Panc1 (cell line): ENCODE measurements at regions not wholly inside any gene's neighbourhood (a gene's known extent, or its start where the extent isn't known, plus 50 kb on each side); places are given as distances from the start of the nearest gene placed in this dataset.

Experiments used
- ATAC-seq: fragments of 200-7000 bp; cut with Tn5 transposase; 2 replicates; pipeline ENCODE4 v1.9.1; 2020; ENCODE audit warnings: mild to moderate bottlenecking, moderate library complexity
- BruUV-seq: library from RNA; stranded (reverse); fragments of 400-500 nt; replicated peaks from 2 replicates; lab custom pipeline; 2021; lab: Mats Ljungman, UMichigan
- CTCF ChIA-PET: fragments of 300-600 bp; sonication (Branson Sonifier 250); formaldehyde crosslinking; loops from one replicate; lab custom pipeline; 2022; ENCODE audit warnings: antibody characterized with exemption; lab: Charles Lee
- POLR2A ChIA-PET: fragments of 300-600 bp; sonication (Branson Sonifier 250); formaldehyde crosslinking; loops from one replicate; lab custom pipeline; 2022; ENCODE audit warnings: antibody characterized with exemption; lab: Charles Lee
- DNase-seq: peaks from one replicate; pipeline ENCODE4 v3.0.0-alpha.2; 2010; ENCODE audit warnings: low read depth, low spot score
- H3K27ac ChIP-seq: 2 replicates; pipeline ENCODE4 v1.5.1; 2011; ENCODE audit warnings: mild to moderate bottlenecking, low read length, inconsistent platforms
- H3K27me3 ChIP-seq: fragments of 200-500 bp; sonication (Bioruptor generic); 2 replicates; pipeline ENCODE4 v1.6.0; 2014; ENCODE audit warnings: low read length, inconsistent platforms; ENCODE audit not compliant: control insufficient read depth, insufficient read depth
- H3K36me3 ChIP-seq: fragments of 200-500 bp; sonication (Bioruptor generic); 2 replicates; pipeline ENCODE4 v1.5.1; 2014; ENCODE audit warnings: inconsistent platforms, mild to moderate bottlenecking, low read length, moderate library complexity; ENCODE audit not compliant: control insufficient read depth, insufficient read depth
- H3K4me1 ChIP-seq: 2 replicates; pipeline ENCODE4 v1.5.1; 2011; ENCODE audit warnings: inconsistent platforms, mild to moderate bottlenecking, low read length, moderate library complexity; ENCODE audit not compliant: control insufficient read depth, insufficient read depth
- H3K4me3 ChIP-seq, 2 experiments: 2 replicates each; pipeline ENCODE4 v1.5.1; 2011 to 2012; ENCODE audit warnings: low read depth in 2 of 2, low read length in 2 of 2, mild to moderate bottlenecking in 2 of 2, inconsistent platforms in 1 of 2, moderate library complexity in 1 of 2
- H3K9me3 ChIP-seq: fragments of 200-500 bp; sonication (Bioruptor generic); 2 replicates; pipeline ENCODE4 v1.5.1; 2014; ENCODE audit warnings: low read depth, mild to moderate bottlenecking, inconsistent platforms, low read length, moderate library complexity; ENCODE audit not compliant: control insufficient read depth, insufficient read depth
- POLR2AphosphoS5 ChIP-seq: IDR thresholded peaks from 2 replicates; pipeline ENCODE4 v1.6.1; 2012; ENCODE audit warnings: mild to moderate bottlenecking, low read depth, low read length, moderate library complexity
- SIN3A ChIP-seq: IDR thresholded peaks from 2 replicates; pipeline ENCODE4 v1.6.1; 2012; ENCODE audit warnings: low read depth, mild to moderate bottlenecking, low read length, moderate library complexity, borderline replicate concordance; ENCODE audit not compliant: insufficient read depth
- TCF7L2 ChIP-seq: IDR thresholded peaks from 2 replicates; pipeline ENCODE4 v1.6.1; 2011; ENCODE audit warnings: mild to moderate bottlenecking, low read depth, low read length, inconsistent platforms
- in situ Hi-C: cut with HindIII; loops from 2 replicates; pipeline ENCODE4 v1.10.0; 2016; ENCODE audit warnings: low sequenced_read_pairs, low pct_unique_long_range_greater_than_20kb
- intact Hi-C: fragments of 100-400 bp; cut with micrococcal nuclease; formaldehyde crosslinking; loops from one replicate; pipeline ENCODE4 v1.10.0; 2022; ENCODE audit not compliant: unreplicated experiment
- TF ChIP-seq, protein P1 (sequence below), 2 experiments: IDR thresholded peaks; 2 replicates each; pipeline ENCODE4 v1.6.1; 2011 to 2012; ENCODE audit warnings: low read depth in 2 of 2, control low read depth in 1 of 2, low read length in 1 of 2, mild to moderate bottlenecking in 1 of 2, moderate library complexity in 1 of 2; ENCODE audit not compliant: insufficient read depth in 1 of 2
- TF ChIP-seq, protein P2 (sequence below): fragments of 450-650 bp; IDR thresholded peaks from 2 replicates; pipeline ENCODE4 v1.5.1; 2017; ENCODE audit warnings: mild to moderate bottlenecking

DNA sequence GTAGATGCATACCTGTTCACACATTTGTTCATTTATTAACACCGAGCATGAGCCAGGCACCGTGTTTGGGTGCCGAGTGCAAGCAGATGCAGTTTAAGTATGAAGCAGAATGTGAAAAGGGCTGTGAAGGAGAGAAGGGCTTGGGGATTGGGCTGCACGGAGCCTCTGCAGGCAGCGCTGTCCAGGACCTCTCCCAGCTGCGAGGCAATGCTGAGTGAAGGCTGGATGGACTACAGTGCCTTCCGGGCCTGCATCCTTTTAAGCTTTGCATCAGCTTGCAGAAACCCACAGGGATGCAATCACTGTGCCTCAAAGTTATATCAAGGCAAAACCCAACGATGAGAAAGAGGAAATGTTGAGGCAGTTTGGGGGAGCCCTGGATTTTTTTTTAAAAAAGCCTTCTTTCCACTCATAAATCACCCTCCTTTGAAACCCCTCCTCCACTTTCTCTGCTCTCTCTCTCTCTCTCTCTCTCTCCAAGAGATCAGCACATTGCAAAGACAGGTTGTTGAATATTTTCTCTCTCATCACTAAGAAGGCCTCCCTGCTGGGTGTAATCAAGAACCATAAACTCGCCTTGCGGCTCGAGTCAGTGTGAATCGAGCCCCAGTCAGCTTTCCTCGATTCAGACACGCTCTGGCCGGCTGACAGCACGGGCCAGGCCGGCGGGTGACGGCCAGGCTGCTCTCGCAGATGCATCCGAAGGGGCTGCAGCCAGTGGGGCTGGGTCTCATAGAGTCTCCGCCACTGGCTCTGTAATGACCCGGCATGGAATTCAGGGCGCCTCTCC, 89.2 kb upstream of the POU3F1 start:
- Histone ChIP-seq H3K27me3 (no peaks in the 10 kb centered on the region), H3K36me3 (no peaks in the 10 kb centered on the region), H3K4me1 (peaks cover 27% of the 10 kb centered on the region), H3K9me3 (no peaks in the 10 kb centered on the region), H3K4me3 (no peak overlapping the region), H3K27ac (no peak overlapping the region)
- ATAC-seq, result no peak
- POLR2A ChIA-PET, result no interaction called here
- no TSS peak for BruUV-seq
- in situ Hi-C loops (no loop called here), intact Hi-C loops (no loop called here)
- CTCF ChIA-PET, result no interaction called here
- TF ChIP-seq, protein P1, sequence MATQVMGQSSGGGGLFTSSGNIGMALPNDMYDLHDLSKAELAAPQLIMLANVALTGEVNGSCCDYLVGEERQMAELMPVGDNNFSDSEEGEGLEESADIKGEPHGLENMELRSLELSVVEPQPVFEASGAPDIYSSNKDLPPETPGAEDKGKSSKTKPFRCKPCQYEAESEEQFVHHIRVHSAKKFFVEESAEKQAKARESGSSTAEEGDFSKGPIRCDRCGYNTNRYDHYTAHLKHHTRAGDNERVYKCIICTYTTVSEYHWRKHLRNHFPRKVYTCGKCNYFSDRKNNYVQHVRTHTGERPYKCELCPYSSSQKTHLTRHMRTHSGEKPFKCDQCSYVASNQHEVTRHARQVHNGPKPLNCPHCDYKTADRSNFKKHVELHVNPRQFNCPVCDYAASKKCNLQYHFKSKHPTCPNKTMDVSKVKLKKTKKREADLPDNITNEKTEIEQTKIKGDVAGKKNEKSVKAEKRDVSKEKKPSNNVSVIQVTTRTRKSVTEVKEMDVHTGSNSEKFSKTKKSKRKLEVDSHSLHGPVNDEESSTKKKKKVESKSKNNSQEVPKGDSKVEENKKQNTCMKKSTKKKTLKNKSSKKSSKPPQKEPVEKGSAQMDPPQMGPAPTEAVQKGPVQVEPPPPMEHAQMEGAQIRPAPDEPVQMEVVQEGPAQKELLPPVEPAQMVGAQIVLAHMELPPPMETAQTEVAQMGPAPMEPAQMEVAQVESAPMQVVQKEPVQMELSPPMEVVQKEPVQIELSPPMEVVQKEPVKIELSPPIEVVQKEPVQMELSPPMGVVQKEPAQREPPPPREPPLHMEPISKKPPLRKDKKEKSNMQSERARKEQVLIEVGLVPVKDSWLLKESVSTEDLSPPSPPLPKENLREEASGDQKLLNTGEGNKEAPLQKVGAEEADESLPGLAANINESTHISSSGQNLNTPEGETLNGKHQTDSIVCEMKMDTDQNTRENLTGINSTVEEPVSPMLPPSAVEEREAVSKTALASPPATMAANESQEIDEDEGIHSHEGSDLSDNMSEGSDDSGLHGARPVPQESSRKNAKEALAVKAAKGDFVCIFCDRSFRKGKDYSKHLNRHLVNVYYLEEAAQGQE (IDR thresholded peaks at IDR 0.05; ENCODE audit: insufficient read depth in 1 of 2, low read depth in 2 of 2, low read length in 1 of 2), result no peak
- TF ChIP-seq POLR2AphosphoS5 (no peak), TCF7L2 (no peak), SIN3A (no peak)
- TF ChIP-seq, protein P2, sequence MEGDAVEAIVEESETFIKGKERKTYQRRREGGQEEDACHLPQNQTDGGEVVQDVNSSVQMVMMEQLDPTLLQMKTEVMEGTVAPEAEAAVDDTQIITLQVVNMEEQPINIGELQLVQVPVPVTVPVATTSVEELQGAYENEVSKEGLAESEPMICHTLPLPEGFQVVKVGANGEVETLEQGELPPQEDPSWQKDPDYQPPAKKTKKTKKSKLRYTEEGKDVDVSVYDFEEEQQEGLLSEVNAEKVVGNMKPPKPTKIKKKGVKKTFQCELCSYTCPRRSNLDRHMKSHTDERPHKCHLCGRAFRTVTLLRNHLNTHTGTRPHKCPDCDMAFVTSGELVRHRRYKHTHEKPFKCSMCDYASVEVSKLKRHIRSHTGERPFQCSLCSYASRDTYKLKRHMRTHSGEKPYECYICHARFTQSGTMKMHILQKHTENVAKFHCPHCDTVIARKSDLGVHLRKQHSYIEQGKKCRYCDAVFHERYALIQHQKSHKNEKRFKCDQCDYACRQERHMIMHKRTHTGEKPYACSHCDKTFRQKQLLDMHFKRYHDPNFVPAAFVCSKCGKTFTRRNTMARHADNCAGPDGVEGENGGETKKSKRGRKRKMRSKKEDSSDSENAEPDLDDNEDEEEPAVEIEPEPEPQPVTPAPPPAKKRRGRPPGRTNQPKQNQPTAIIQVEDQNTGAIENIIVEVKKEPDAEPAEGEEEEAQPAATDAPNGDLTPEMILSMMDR, result no peak
- DNase-seq, result no peak

DNA sequence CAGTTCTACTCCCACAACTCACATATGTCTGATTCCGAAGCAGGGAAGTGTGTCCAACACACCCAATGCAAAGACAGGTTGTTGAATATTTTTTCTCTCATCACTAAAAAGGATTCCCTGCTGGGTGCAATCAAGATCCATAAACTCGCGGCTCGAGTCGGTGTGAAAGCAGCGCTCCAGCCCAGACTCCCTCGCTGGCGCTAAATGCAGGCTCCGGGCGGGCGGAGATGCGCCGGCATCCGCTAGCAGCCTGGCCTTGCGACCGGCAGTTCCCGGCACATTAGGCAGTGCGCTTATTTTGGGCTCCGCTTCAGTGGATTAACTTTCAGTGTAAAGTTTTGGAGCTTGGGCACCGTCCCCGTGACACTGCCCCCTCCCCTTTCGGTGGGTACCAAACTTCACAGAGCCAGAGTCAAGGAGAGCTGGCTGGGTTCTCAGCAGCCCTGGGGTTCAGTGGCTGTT, 87.7 kb upstream of the POU3F1 start:
- Histone ChIP-seq H3K36me3 (no peaks in the 10 kb centered on the region), H3K27ac (no peak overlapping the region), H3K27me3 (no peaks in the 10 kb centered on the region), H3K4me1 (peaks cover 14% of the 10 kb centered on the region), H3K9me3 (no peaks in the 10 kb centered on the region), H3K4me3 (no peak overlapping the region)
- BruUV-seq, result no TSS peak
- in situ Hi-C loops, result no loop called here
- ChIA-PET CTCF (no interaction called here), POLR2A (no interaction called here)
- intact Hi-C loops, result no loop called here
- no peak for TF ChIP-seq TCF7L2
- TF ChIP-seq, protein P2, result no peak
- no peak for DNase-seq
- ATAC-seq, result no peak
